GM19043 (cell line): ENCODE measurements at regions not wholly inside any gene's neighbourhood (a gene's known extent, or its start where the extent isn't known, plus 50 kb on each side); places are given as distances from the start of the nearest gene placed in this dataset.
A peak's percentile ranks its signal among the peaks of the same experiment; 100 is the strongest.
"Not testable (repeated sequence)": the region's sequence is repeated elsewhere in the genome, so short reads cannot be mapped to it uniquely, and the experiment has no call there.

ENCODE experiments used
- ATAC-seq: cut with Tn5 transposase; IDR thresholded peaks from one replicate; pipeline ENCODE4 v1.9.1; 2021; ENCODE audit warnings: low read depth; ENCODE audit not compliant: unreplicated experiment

GRCh38 chr10:47646686-47647273 is 116.6 kb downstream of the SYT15B start:
- not testable (repeated sequence) for ATAC-seq

GRCh38 chr10:47626975-47627374 is 103.5 kb upstream of the AGAP9 start:
- not testable (repeated sequence) for ATAC-seq

GRCh38 chr10:47622719-47623118 is 99.3 kb upstream of the AGAP9 start:
- ATAC-seq: not testable (repeated sequence)

DNA sequence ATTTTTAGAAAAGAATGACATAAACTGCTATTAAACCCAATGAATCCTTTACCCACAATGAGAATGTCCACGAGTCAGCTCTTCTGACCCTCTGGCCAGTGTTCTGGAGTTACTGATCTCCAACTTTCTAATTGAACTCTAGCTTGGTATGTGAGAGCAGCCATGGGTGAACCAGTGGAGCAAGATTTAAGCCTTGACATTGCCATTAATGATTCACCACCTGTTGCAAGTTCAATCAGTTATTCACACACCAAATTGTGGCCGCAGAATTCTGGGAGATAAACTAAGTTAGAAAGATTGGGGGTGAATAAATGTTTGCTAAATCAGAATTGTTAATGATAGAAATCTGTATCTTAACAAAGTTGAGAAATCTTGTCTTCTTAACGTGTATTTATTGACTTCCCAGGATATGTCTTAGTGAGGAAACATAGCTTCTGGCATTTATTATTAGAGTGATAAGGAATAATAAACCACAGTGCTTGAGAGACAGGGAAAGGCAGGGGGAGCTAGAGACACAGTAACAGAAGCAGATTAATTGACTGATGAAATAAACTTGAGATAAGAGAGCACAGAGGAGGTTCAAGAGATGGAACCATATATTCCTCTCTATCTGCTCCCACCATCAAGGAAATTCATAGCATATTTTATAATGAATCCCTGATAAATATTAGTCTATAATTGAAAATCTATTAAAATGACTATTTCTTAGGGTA is 96.0 kb upstream of the AGAP9 start:
- not testable (repeated sequence) for ATAC-seq

DNA sequence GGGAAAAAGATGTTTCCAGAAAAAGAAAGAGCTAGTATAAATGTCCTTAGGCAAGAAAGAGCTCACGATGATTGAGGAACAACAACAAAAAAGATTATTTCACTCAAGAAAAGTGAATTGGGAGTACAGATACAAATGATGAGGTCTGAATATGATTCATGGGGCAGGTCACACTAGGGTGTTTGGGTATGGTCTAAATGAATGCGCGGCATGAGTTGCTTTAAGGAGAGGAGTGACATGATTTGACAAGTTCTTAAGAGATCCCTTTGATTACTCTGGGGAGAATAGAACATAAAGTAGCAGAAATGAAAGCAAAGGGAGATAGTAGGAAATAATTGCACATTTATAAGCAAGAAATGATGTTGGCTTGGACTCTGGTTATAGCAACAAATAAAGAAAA is 85.9 kb upstream of the AGAP9 start:
- ATAC-seq: not testable (repeated sequence)

DNA sequence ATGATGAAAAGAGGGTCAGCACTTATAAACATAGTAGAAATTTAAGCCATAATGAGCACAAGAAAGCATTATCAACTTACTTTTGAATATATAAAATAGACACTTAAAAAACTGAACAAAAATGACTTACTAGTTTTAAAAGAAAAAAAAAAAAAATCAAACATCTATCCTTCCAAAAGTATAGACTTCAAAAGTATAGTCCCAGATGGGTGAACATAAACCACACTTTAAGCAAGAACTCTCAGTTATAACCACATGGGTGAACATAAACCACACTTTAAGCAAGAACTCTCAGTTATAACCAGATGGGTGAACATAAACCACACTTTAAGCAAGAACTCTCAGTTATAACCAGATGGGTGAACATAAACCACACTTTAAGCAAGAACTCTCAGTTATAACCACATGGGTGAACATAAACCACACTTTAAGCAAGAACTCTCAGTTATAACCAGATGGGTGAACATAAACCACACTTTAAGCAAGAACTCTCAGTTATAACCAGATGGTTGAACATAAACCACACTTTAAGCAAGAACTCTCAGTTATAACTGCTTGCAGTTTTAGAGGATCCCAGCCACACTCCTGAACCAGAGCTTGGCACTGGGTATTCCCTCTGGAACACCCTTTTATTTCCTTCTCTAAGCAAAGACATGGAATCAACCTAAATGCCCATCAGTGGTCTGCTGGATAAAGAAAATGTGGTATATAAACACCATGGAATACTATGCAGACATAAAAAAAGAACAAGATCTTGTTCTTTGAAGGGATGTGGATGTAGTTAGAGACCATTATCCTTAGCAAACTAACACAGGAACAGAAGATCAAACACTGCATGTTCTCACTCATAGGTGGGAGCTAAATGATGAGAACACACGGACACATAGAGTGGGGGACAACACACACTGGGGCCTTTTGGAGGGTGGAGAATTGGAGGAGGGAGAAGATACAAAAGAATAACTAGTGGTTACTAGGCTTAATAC is 82.6 kb upstream of the AGAP9 start:
- not testable (repeated sequence) for ATAC-seq

DNA sequence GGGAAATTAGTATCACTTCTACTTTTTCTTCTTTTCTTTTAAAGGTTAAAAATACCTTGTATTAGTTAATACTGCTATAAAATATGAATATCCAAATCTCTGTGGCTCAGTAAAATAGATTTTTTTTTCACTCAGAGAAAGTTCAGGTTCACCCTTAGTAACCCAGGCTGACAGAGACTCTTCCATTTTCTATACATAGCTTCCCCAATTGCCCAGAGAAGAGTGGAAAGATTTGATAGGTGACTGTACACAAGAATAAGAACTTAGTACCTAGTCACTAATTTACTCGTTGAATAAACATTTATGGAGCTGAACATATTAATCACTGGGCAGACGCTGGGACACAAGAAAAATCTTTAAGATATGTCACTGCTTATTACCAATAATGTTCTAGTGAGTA is 77.2 kb upstream of the AGAP9 start:
- ATAC-seq: not testable (repeated sequence)

GRCh38 chr10:47600127-47600526 is 76.7 kb upstream of the AGAP9 start:
- ATAC-seq: not testable (repeated sequence)

GRCh38 chr10:47599657-47600056 is 76.2 kb upstream of the AGAP9 start:
- ATAC-seq: not testable (repeated sequence)

GRCh38 chr10:47593805-47594204 is 70.4 kb upstream of the AGAP9 start:
- not testable (repeated sequence) for ATAC-seq

GRCh38 chr10:47593129-47593528 is 69.7 kb upstream of the AGAP9 start:
- ATAC-seq: not testable (repeated sequence)

GRCh38 chr10:47590956-47591355 is 67.5 kb upstream of the AGAP9 start:
- not testable (repeated sequence) for ATAC-seq

- ATAC-seq: not testable (repeated sequence)
Observed at GRCh38 chr10:47590534-47590933, 67.1 kb upstream of the AGAP9 start.

GRCh38 chr10:47582051-47582450 is 58.6 kb upstream of the AGAP9 start:
- ATAC-seq: not testable (repeated sequence)

DNA sequence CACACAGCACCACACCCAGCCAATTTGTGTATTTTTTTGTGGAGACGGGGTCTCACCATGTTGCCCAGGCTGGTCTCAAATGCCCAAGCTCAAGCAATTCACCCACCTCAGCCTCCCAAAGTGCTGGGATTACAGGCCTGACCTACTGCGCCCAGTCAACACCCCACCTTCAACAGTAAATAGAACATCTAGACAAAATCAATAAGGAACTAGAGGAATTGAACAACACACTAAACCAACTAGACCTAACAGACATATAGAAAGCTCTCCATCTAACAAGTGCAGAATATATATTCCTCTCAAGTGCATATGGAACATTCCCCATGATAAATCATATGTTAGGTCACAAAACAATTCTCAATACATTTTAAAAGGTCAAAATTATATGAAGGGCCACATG is 56.6 kb upstream of the AGAP9 start:
- not testable (repeated sequence) for ATAC-seq

GRCh38 chr10:47578547-47578946 is 55.1 kb upstream of the AGAP9 start:
- ATAC-seq: peak; percentile 100
